Liver (tissue), 8 donors: ENCODE measurements at regions not wholly inside any gene's neighbourhood (a gene's known extent, or its start where the extent isn't known, plus 50 kb on each side); places are given as distances from the start of the nearest gene placed in this dataset.

Experiments
- DNase-seq: peaks from one replicate; pipeline ENCODE4 v3.0.0-alpha.2; 2017; ENCODE audit warnings: low spot score
- H3K27ac ChIP-seq, 2 donors: one replicate each; pipeline ENCODE4 v1.7.0; 2013; ENCODE audit warnings: inconsistent platforms in 2 of 2, low read length in 2 of 2, control low read depth in 1 of 2, low read depth in 1 of 2, mild to moderate bottlenecking in 1 of 2
- H3K27me3 ChIP-seq, 4 donors: one replicate each; pipeline versions ENCODE4 v1.6.1 to v1.7.0; 2013; ENCODE audit warnings: low read length in 3 of 4, inconsistent platforms in 1 of 4, mild to moderate bottlenecking in 1 of 4, moderate library complexity in 1 of 4; ENCODE audit not compliant: control insufficient read depth in 4 of 4, insufficient read depth in 4 of 4
- H3K36me3 ChIP-seq, 4 donors: one replicate each; pipeline versions ENCODE4 v1.6.1 to v1.7.0; 2013; ENCODE audit warnings: low read length in 3 of 4, mild to moderate bottlenecking in 3 of 4, low read depth in 1 of 4, moderate library complexity in 1 of 4; ENCODE audit not compliant: control insufficient read depth in 4 of 4, insufficient read depth in 3 of 4
- H3K4me1 ChIP-seq, 4 donors: one replicate each; pipeline versions ENCODE4 v1.6.1 to v1.7.0; 2013; ENCODE audit warnings: low read length in 3 of 4, mild to moderate bottlenecking in 3 of 4, moderate library complexity in 1 of 4; ENCODE audit not compliant: control insufficient read depth in 4 of 4, insufficient read depth in 4 of 4
- H3K4me3 ChIP-seq, 3 donors: one replicate each; pipeline versions ENCODE4 v1.6.1 to v1.7.0; 2013; ENCODE audit warnings: low read length in 3 of 3, control low read depth in 1 of 3, low read depth in 1 of 3, mild to moderate bottlenecking in 1 of 3
- H3K9ac ChIP-seq, 2 donors: one replicate each; pipeline ENCODE4 v1.7.0; 2013; ENCODE audit warnings: low read length in 2 of 2, mild to moderate bottlenecking in 2 of 2, moderate library complexity in 2 of 2, control low read depth in 1 of 2, low read depth in 1 of 2
- H3K9me3 ChIP-seq, 4 donors: one replicate each; pipeline versions ENCODE4 v1.6.1 to v1.7.0; 2013; ENCODE audit warnings: low read length in 3 of 4; ENCODE audit not compliant: control insufficient read depth in 4 of 4
- EGR1 ChIP-seq, 2 donors: IDR thresholded peaks; 2 replicates each; pipeline ENCODE4 v1.6.1; 2016 to 2018; ENCODE audit warnings: antibody characterized with exemption in 2 of 2, low read depth in 2 of 2
- FOXA1 ChIP-seq: IDR thresholded peaks from 2 replicates; pipeline ENCODE4 v1.6.1; 2016; ENCODE audit warnings: antibody characterized with exemption
- FOXA2 ChIP-seq: IDR thresholded peaks from 2 replicates; pipeline ENCODE4 v1.6.1; 2016; ENCODE audit warnings: antibody characterized with exemption
- GABPA ChIP-seq, 2 donors: IDR thresholded peaks in 1 of 2; conservative IDR thresholded peaks in 1 of 2; 2 replicates each; pipeline ENCODE4 v1.6.1; 2016; ENCODE audit warnings: antibody characterized with exemption in 2 of 2, mild to moderate bottlenecking in 1 of 2, moderate library complexity in 1 of 2
- HNF4A ChIP-seq, 2 donors: conservative IDR thresholded peaks; 2 replicates each; pipeline ENCODE4 v1.6.1; 2016; ENCODE audit warnings: antibody characterized with exemption in 2 of 2, mild to moderate bottlenecking in 2 of 2
- HNF4G ChIP-seq: IDR thresholded peaks from 2 replicates; pipeline ENCODE4 v1.6.1; 2016; ENCODE audit warnings: antibody characterized with exemption
- JUND ChIP-seq, 2 donors: IDR thresholded peaks; 2 replicates each; pipeline ENCODE4 v1.6.1; 2016; ENCODE audit warnings: antibody characterized with exemption in 2 of 2
- NR2F2 ChIP-seq: IDR thresholded peaks from 2 replicates; pipeline ENCODE4 v1.6.1; 2016; ENCODE audit warnings: antibody characterized with exemption
- RAD21 ChIP-seq, 2 donors: IDR thresholded peaks; 2 replicates each; pipeline ENCODE4 v1.6.1; 2016; ENCODE audit warnings: antibody characterized with exemption in 2 of 2, mild to moderate bottlenecking in 2 of 2
- REST ChIP-seq: IDR thresholded peaks from 2 replicates; pipeline ENCODE4 v1.6.1; 2016; ENCODE audit warnings: antibody characterized with exemption, mild to moderate bottlenecking
- RXRA ChIP-seq, 2 donors: IDR thresholded peaks; 2 replicates each; pipeline ENCODE4 v1.6.1; 2017 to 2018; ENCODE audit warnings: antibody characterized with exemption in 2 of 2, mild to moderate bottlenecking in 1 of 2
- SP1 ChIP-seq: IDR thresholded peaks from 2 replicates; pipeline ENCODE4 v1.6.1; 2018; ENCODE audit warnings: antibody characterized with exemption, mild to moderate bottlenecking
- TAF1 ChIP-seq: conservative IDR thresholded peaks from 2 replicates; pipeline ENCODE4 v1.6.1; 2016; ENCODE audit warnings: antibody characterized with exemption, mild to moderate bottlenecking
- YY1 ChIP-seq: IDR thresholded peaks from 2 replicates; pipeline ENCODE4 v1.6.1; 2016; ENCODE audit warnings: antibody characterized with exemption, mild to moderate bottlenecking
- WGBS: extraction: QIAGEN DNeasy Blood & Tissue Kit; methylation state at CpG from one replicate; pipeline ENCODE4 v1.1.7; 2013; 5-methylcytosine and 5-hydroxymethylcytosine counted together
- TF ChIP-seq, protein P1 (sequence below): IDR thresholded peaks from 2 replicates; pipeline ENCODE4 v1.6.1; 2016; ENCODE audit warnings: antibody characterized with exemption
- TF ChIP-seq, protein P2 (sequence below): IDR thresholded peaks from 2 replicates; pipeline ENCODE4 v1.6.1; 2016; ENCODE audit warnings: antibody characterized with exemption
- TF ChIP-seq, protein P3 (sequence below): fragments of 150-350 bp; IDR thresholded peaks from 2 replicates; pipeline ENCODE4 v1.5.1; 2017; ENCODE audit warnings: improper control_type of control experiment, low read depth, low read length; ENCODE audit not compliant: missing input control
- TF ChIP-seq, protein P4 (sequence below): IDR thresholded peaks from 2 replicates; pipeline ENCODE4 v1.6.1; 2016; ENCODE audit warnings: antibody characterized with exemption
- donor health status: healthy.
- donor health status: healthy.
- donor health status: healthy.
- donor health status: healthy.
- donor health status: healthy.

DNA sequence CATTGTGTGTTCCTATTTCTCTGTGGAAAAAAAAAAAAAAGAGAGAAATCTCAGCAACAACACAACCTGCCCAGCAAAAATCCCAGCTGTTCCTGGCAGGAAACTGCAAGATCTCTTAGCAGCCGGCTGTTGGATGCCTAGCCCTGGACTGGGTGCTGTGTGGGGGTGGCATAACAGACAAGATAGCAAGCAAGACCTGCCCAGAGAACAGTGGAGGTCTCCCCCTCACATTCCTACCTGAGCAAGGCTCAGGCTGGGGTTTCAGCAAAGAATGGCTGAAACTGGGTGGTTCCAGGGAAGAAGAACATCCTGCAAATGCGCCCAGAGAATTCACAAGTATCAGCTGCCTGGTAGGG is 248.8 kb upstream of the ZMIZ1 start:
- Histone ChIP-seq H3K36me3 (peaks cover 0 to 8% (median 0%) of the 10 kb centered on the region in 4 donors), H3K9me3 (peaks cover 3 to 18% (median 15%) of the 10 kb centered on the region in 4 donors), H3K4me1 (peaks cover 0 to 4% (median 0%) of the 10 kb centered on the region in 4 donors), H3K27me3 (peaks cover 0 to 2% (median 0%) of the 10 kb centered on the region in 4 donors), H3K4me3 (no peak overlapping the region), H3K9ac (no peak overlapping the region), H3K27ac (no peak overlapping the region)
- DNase-seq, result no peak
- 86% methylated on average over 2 of the region's 2 CpGs for WGBS
- no peak for TF ChIP-seq YY1
- TF ChIP-seq, protein P1, sequence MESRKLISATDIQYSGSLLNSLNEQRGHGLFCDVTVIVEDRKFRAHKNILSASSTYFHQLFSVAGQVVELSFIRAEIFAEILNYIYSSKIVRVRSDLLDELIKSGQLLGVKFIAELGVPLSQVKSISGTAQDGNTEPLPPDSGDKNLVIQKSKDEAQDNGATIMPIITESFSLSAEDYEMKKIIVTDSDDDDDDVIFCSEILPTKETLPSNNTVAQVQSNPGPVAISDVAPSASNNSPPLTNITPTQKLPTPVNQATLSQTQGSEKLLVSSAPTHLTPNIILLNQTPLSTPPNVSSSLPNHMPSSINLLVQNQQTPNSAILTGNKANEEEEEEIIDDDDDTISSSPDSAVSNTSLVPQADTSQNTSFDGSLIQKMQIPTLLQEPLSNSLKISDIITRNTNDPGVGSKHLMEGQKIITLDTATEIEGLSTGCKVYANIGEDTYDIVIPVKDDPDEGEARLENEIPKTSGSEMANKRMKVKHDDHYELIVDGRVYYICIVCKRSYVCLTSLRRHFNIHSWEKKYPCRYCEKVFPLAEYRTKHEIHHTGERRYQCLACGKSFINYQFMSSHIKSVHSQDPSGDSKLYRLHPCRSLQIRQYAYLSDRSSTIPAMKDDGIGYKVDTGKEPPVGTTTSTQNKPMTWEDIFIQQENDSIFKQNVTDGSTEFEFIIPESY, result no peak
- TF ChIP-seq JUND (IDR thresholded peaks at IDR 0.05), result no peak
- no peak for TF ChIP-seq RXRA (IDR thresholded peaks at IDR 0.05)
- TF ChIP-seq FOXA1, result no peak
- TF ChIP-seq SP1, result no peak
- TF ChIP-seq REST, result no peak
- no peak for TF ChIP-seq RAD21 (IDR thresholded peaks at IDR 0.05)
- no peak for TF ChIP-seq HNF4A (conservative IDR thresholded peaks at IDR 0.05)
- TF ChIP-seq, protein P2, sequence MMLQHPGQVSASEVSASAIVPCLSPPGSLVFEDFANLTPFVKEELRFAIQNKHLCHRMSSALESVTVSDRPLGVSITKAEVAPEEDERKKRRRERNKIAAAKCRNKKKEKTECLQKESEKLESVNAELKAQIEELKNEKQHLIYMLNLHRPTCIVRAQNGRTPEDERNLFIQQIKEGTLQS, result no peak
- no peak for TF ChIP-seq FOXA2
- TF ChIP-seq, protein P3, sequence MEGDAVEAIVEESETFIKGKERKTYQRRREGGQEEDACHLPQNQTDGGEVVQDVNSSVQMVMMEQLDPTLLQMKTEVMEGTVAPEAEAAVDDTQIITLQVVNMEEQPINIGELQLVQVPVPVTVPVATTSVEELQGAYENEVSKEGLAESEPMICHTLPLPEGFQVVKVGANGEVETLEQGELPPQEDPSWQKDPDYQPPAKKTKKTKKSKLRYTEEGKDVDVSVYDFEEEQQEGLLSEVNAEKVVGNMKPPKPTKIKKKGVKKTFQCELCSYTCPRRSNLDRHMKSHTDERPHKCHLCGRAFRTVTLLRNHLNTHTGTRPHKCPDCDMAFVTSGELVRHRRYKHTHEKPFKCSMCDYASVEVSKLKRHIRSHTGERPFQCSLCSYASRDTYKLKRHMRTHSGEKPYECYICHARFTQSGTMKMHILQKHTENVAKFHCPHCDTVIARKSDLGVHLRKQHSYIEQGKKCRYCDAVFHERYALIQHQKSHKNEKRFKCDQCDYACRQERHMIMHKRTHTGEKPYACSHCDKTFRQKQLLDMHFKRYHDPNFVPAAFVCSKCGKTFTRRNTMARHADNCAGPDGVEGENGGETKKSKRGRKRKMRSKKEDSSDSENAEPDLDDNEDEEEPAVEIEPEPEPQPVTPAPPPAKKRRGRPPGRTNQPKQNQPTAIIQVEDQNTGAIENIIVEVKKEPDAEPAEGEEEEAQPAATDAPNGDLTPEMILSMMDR, result no peak
- TF ChIP-seq EGR1 (IDR thresholded peaks at IDR 0.05; ENCODE audit: low read depth in 2 of 2), result no peak
- TF ChIP-seq, protein P4, sequence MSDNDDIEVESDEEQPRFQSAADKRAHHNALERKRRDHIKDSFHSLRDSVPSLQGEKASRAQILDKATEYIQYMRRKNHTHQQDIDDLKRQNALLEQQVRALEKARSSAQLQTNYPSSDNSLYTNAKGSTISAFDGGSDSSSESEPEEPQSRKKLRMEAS, result no peak
- TF ChIP-seq HNF4G, result no peak
- no peak for TF ChIP-seq TAF1
- TF ChIP-seq NR2F2, result no peak
- no peak for TF ChIP-seq GABPA (IDR thresholded peaks at IDR 0.05 in 1 of 2, conservative IDR thresholded peaks at IDR 0.05 in 1 of 2)
